Neural progenitor cell (in vitro differentiated cells): ENCODE measurements at regions not wholly inside any gene's neighbourhood (a gene's known extent, or its start where the extent isn't known, plus 50 kb on each side); places are given as distances from the start of the nearest gene placed in this dataset.

Experiments used
- EZH2 ChIP-seq: fragments of 200-600 bp; sonication (generic); IDR thresholded peaks from 2 replicates; pipeline ENCODE4 v1.6.1; 2017; ENCODE audit warnings: antibody characterized with exemption, mild to moderate bottlenecking, moderate library complexity
- TF ChIP-seq, protein P1 (sequence below): fragments of 200-600 bp; sonication (generic); IDR thresholded peaks from 2 replicates; pipeline ENCODE4 v1.5.1; 2017; ENCODE audit warnings: antibody characterized with exemption, mild to moderate bottlenecking

DNA sequence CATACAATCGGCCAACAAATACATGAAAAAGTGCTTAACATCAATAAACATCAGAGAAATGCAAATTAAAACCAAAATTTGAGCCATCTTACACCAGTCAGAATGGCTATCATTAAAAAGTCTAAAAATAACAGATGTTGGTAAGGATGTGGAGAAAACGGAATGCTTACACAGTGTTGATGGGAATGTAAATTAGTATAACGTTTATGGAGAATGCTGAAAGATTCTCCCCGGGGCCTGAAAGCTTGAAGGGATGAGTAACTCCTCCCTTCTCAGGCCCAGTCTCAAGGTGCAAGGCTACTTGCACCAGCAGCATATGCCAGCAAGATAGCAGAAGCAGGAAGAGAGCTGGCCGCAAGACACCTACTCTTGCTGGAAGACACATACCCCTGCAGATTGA, 123.7 kb upstream of the NLGN1 start:
- TF ChIP-seq, protein P1, sequence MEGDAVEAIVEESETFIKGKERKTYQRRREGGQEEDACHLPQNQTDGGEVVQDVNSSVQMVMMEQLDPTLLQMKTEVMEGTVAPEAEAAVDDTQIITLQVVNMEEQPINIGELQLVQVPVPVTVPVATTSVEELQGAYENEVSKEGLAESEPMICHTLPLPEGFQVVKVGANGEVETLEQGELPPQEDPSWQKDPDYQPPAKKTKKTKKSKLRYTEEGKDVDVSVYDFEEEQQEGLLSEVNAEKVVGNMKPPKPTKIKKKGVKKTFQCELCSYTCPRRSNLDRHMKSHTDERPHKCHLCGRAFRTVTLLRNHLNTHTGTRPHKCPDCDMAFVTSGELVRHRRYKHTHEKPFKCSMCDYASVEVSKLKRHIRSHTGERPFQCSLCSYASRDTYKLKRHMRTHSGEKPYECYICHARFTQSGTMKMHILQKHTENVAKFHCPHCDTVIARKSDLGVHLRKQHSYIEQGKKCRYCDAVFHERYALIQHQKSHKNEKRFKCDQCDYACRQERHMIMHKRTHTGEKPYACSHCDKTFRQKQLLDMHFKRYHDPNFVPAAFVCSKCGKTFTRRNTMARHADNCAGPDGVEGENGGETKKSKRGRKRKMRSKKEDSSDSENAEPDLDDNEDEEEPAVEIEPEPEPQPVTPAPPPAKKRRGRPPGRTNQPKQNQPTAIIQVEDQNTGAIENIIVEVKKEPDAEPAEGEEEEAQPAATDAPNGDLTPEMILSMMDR, result no peak
- TF ChIP-seq EZH2, result no peak
